GM12865 (cell line): ENCODE measurements at regions not wholly inside any gene's neighbourhood (a gene's known extent, or its start where the extent isn't known, plus 50 kb on each side); places are given as distances from the start of the nearest gene placed in this dataset.

Experiments used
- DNase-seq: peaks from one replicate; pipeline ENCODE4 v3.0.0; 2010; ENCODE audit warnings: low read depth
- H3K4me3 ChIP-seq: 2 replicates; pipeline ENCODE4 v1.5.1; 2011; ENCODE audit warnings: mild to moderate bottlenecking, low read depth, low read length, control low read depth
- TF ChIP-seq, protein P1 (sequence below): IDR thresholded peaks from 2 replicates; pipeline ENCODE4 v1.5.1; 2011; ENCODE audit warnings: low read length, control low read depth, low read depth, inconsistent platforms; ENCODE audit not compliant: insufficient read depth; ENCODE audit errors: missing control alignments

DNA sequence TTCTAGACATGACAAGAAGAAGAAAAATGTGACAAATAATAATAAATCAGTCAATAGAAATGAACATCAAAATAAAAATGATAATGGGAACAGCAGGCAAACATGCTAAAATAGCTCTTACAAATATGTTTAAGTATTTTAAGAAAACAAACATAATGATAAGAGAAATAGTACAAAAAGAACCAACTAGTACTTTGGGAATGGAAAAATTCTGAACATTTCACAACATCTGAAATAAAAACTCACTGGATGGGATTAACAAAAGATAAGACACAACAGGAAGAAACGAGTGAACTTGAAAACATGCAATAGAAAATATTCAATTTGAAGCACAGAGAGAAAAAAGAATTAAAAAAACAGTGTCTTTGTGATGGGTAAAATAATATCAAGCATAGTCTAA is 115.2 kb upstream of the TSPAN2 start:
- no peak overlapping the region for H3K4me3 ChIP-seq
- TF ChIP-seq, protein P1, sequence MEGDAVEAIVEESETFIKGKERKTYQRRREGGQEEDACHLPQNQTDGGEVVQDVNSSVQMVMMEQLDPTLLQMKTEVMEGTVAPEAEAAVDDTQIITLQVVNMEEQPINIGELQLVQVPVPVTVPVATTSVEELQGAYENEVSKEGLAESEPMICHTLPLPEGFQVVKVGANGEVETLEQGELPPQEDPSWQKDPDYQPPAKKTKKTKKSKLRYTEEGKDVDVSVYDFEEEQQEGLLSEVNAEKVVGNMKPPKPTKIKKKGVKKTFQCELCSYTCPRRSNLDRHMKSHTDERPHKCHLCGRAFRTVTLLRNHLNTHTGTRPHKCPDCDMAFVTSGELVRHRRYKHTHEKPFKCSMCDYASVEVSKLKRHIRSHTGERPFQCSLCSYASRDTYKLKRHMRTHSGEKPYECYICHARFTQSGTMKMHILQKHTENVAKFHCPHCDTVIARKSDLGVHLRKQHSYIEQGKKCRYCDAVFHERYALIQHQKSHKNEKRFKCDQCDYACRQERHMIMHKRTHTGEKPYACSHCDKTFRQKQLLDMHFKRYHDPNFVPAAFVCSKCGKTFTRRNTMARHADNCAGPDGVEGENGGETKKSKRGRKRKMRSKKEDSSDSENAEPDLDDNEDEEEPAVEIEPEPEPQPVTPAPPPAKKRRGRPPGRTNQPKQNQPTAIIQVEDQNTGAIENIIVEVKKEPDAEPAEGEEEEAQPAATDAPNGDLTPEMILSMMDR, result no peak
- no peak for DNase-seq

DNA sequence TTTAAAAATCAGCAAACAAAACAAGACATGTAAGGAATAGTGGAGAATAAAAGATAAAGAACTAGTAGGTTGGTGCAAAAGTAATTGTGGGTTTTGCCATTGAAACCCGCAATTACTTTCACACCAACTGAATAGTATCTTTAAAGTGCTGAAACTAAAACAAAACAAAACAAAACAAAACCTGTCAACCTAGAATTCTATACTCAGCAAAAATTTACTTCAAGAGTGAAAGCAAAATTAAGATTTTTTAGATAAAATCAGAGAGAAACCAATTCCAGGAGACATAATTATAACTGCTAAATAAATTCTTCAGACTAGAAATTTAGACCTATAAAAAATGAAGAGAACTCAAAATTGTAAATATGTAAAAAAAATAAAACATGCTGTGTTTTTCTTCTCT is 114.0 kb upstream of the TSPAN2 start:
- H3K4me3 ChIP-seq, result no peak overlapping the region
- DNase-seq, result no peak
- TF ChIP-seq, protein P1, result no peak

DNA sequence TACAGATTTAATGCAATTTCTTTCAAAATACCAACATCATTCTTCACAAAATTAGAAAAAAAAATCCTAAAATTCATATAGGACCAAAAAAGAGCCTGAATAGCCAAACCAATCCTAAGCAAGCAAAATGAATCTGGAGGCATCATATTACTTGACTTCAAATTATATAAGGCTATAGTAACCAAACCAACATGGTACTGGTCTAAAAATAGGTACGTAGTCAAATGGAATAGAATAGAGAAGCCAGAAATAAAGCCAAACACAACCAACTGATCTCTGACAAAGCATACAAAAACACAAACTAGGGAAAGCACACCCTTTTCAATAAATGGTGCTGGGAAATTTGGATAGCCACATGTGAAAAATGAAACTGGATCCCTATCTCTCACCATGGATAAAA is 112.3 kb upstream of the TSPAN2 start:
- no peak for DNase-seq
- H3K4me3 ChIP-seq, result no peak overlapping the region
- TF ChIP-seq, protein P1, result no peak

DNA sequence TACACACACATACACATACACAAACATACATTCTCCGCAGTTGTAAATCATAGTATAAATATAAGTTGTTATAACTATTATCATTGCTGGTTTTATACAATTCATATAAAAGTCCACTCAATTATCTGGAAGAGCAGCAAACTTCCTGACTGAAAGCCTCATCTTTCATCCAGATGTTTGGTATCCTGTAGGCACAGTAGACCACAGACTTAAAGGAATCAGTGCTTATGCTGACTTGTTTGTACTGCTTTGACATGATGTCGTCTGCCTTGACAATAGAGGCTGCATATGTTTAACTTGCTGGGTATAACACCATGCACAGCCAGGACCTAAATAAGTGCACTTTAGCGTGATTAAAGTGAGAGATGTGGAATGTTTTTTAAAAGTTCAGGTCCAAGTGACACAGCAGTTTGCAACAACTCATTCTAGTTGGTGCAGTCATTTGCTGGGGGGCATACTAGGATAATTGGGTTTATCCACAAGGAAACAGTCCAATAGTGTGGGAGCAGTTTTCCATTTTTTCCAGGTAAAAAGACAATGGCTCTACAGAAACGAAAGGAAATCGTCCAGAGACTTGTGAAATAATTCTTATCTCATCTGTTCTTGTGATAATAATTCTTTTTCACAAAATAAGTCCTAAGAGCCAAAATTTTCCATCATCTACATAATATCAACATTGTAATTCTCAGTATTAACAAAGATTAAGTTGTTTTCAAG is 110.3 kb upstream of the TSPAN2 start:
- TF ChIP-seq, protein P1, result no peak
- DNase-seq, result no peak
- no peak overlapping the region for H3K4me3 ChIP-seq

DNA sequence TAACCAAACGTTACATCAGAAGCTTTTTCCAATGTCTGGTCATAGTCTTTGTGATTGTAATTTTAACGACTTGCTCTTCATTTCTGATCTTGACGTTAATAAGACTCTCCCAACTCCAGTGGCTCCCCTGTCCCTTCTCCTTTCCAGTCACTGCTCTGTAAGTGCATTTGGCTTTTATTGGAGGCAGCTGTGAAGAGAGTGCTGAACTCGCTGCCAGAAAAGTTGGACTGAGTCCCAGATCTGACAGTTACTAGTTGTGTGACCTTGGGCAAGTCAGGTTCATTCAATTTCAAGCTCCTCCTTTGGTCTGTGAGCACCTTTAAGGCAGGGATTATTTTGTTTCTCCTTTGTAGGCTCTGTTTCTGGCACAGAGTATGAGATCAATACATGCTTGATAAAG is 109.6 kb upstream of the TSPAN2 start:
- no peak overlapping the region for H3K4me3 ChIP-seq
- TF ChIP-seq, protein P1, result no peak
- no peak for DNase-seq

DNA sequence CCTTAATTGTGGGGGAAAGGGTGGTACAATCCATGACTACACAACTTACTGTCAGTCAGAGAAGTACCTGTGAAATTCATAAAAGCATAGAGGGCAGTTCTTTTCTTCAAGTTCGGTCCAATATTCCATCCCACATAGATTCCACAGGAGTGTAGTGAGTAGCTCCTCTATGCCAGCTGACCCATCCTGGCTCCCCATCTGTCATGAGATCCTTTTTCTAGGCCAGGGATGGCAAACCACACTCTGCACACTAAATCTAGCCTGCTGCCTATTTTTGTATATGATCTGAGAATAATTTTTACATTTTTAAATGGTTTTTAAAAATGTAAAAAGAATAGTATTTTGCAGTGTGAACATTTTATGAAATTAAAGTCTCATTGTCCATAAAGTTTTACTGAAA is 107.0 kb upstream of the TSPAN2 start:
- TF ChIP-seq, protein P1, result no peak
- no peak overlapping the region for H3K4me3 ChIP-seq
- no peak for DNase-seq

DNA sequence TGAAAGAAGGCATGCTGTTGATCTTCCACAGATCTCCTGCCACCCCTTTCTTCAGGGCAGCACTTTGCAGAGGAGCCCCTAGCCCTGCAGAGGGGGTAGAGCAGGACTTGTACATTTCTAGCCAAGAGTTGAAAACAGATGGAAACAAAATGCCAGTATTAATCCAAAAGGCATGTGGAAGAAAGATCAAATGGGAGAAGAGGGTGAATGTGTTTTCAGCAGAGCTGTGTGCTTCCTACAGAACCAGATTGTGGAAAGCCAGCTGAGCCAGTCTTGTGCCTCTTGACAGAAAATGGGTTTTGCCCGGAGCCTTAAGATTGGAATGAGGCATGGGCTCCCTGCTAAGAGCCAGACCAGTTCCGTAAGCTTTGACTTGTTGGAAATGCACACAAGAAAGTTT is 105.2 kb upstream of the TSPAN2 start:
- DNase-seq, result no peak
- TF ChIP-seq, protein P1, result no peak

More for the DNA sequence above, 105.2 kb upstream of the TSPAN2 start:
- no peak overlapping the region for H3K4me3 ChIP-seq
